GM10266 (cell line): ENCODE measurements at regions not wholly inside any gene's neighbourhood (a gene's known extent, or its start where the extent isn't known, plus 50 kb on each side); places are given as distances from the start of the nearest gene placed in this dataset.

Source experiments
- DNase-seq: peaks from one replicate; pipeline ENCODE4 v3.0.0; 2012; ENCODE audit errors: extremely low spot score
- CTCF ChIP-seq: IDR thresholded peaks from 2 replicates; pipeline ENCODE4 v1.5.1; 2012; ENCODE audit warnings: mild to moderate bottlenecking, low read depth; ENCODE audit not compliant: control insufficient read depth, insufficient read depth; ENCODE audit errors: missing control alignments

- no peak for DNase-seq
- TF ChIP-seq CTCF = no peak
These were observed 330.6 kb upstream of the MEF2C start for GRCh38 chr5:89213573-89213972.

- DNase-seq = no peak
- TF ChIP-seq CTCF = no peak
These were observed 328.9 kb upstream of the MEF2C start for GRCh38 chr5:89211836-89212235.

GRCh38 chr5:89208811-89209210 lies 325.8 kb upstream of the MEF2C start:
- no peak for DNase-seq
- no peak for TF ChIP-seq CTCF

- DNase-seq = no peak
- no peak for TF ChIP-seq CTCF
These were observed 325.4 kb upstream of the MEF2C start for GRCh38 chr5:89208392-89208791.

GRCh38 chr5:89204756-89205155 lies 321.8 kb upstream of the MEF2C start:
- no peak for DNase-seq

GRCh38 chr5:89203611-89204010 lies 320.6 kb upstream of the MEF2C start:
- no peak for DNase-seq
- TF ChIP-seq CTCF = no peak

More at GRCh38 chr5:89204756-89205155, 321.8 kb upstream of the MEF2C start:
- TF ChIP-seq CTCF = no peak

GRCh38 chr5:89200899-89201298 lies 317.9 kb upstream of the MEF2C start:
- TF ChIP-seq CTCF = no peak
- DNase-seq = no peak
